Karpas-422 (cell line): ENCODE measurements at regions not wholly inside any gene's neighbourhood (a gene's known extent, or its start where the extent isn't known, plus 50 kb on each side); places are given as distances from the start of the nearest gene placed in this dataset.
"Not testable (repeated sequence)": the region's sequence is repeated elsewhere in the genome, so short reads cannot be mapped to it uniquely, and the experiment has no call there.

Source experiments
- DNase-seq: peaks from one replicate; pipeline ENCODE4 v3.0.0-alpha.2; 2015
- H2AFZ ChIP-seq: fragments of 200-600 bp; sonication (generic); 2 replicates; pipeline ENCODE4 v1.6.1; 2014; ENCODE audit warnings: antibody characterized with exemption, low read length, mixed read lengths
- H3K27ac ChIP-seq: fragments of 200-600 bp; sonication (generic); 2 replicates; pipeline ENCODE4 v1.5.1; 2014; ENCODE audit warnings: mild to moderate bottlenecking, low read length, moderate library complexity
- H3K27me3 ChIP-seq: fragments of 200-600 bp; sonication (generic); 2 replicates; pipeline ENCODE4 v1.6.1; 2014; ENCODE audit warnings: low read length, mixed read lengths
- H3K36me3 ChIP-seq: fragments of 200-600 bp; sonication (generic); 2 replicates; pipeline ENCODE4 v1.6.1; 2014; ENCODE audit warnings: low read length, mixed read lengths; ENCODE audit not compliant: insufficient read depth
- H3K4me1 ChIP-seq: fragments of 200-600 bp; sonication (generic); 2 replicates; pipeline ENCODE4 v1.6.1; 2014; ENCODE audit warnings: mild to moderate bottlenecking, low read length, mixed read lengths
- H3K4me2 ChIP-seq: fragments of 200-600 bp; sonication (generic); 2 replicates; pipeline ENCODE4 v1.6.1; 2014; ENCODE audit warnings: low read length, low read depth, mild to moderate bottlenecking; ENCODE audit not compliant: poor library complexity, severe bottlenecking
- H3K4me3 ChIP-seq: fragments of 200-600 bp; sonication (generic); 2 replicates; pipeline ENCODE4 v1.5.1; 2014; ENCODE audit warnings: mild to moderate bottlenecking, antibody characterized with exemption, low read length, mixed read lengths
- H3K79me2 ChIP-seq: fragments of 200-600 bp; sonication (generic); 2 replicates; pipeline ENCODE4 v1.6.1; 2014; ENCODE audit warnings: mild to moderate bottlenecking, low read length, mixed read lengths
- H3K9ac ChIP-seq: fragments of 200-600 bp; sonication (generic); 2 replicates; pipeline ENCODE4 v1.6.0; 2014; ENCODE audit warnings: low read length
- H3K9me2 ChIP-seq: fragments of 200-600 bp; sonication (generic), shearing (Covaris generic); replicated peaks from 2 replicates; pipeline ENCODE4 v1.6.0; 2014; ENCODE audit warnings: mild to moderate bottlenecking, low read length, moderate library complexity; ENCODE audit not compliant: insufficient read depth
- H3K9me3 ChIP-seq: fragments of 300-700, 200-600 bp; sonication (generic); 2 replicates; pipeline ENCODE4 v1.6.1; 2014; ENCODE audit warnings: low read length, mixed read lengths
- H4K20me1 ChIP-seq: fragments of 200-600 bp; sonication (generic); 2 replicates; pipeline ENCODE4 v1.6.1; 2014; ENCODE audit warnings: mild to moderate bottlenecking, antibody characterized with exemption, low read length, low read depth; ENCODE audit not compliant: insufficient read depth

DNA sequence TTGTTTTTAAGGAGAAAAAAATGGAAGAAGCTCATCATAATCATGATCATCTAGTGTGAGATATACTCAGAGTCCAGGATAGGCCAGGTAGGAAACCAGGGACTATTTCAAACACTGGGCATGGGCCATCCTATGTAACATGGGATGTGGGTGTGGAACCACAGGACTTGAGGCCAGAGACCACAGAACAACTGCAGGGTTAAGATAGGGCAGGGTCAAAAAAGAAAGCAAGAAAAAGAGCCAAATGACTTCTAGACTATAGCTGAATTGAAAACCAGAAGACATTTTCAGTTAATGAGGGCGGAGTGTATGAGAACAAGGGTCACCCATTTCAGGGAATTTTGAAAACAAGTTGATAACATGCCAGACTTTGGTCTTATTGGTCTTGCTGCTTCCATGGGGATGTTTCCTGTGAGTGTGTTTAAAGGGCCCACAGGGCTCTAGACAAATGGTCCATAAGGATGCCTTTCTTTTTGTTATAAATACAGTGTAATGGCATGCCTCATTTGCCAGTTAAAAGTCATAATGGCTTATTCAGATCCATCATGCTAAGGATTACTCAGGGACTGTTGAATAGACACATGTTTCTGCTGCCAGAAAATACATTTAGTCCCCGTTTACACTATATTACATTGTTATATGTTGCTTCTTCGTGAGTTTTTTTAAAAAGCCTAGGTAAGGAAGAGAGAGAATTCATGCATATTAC, 182.0 kb upstream of the C21orf91 start:
- H4K20me1 ChIP-seq: no peaks in the 10 kb centered on the region
- DNase-seq: no peak
- H3K36me3 ChIP-seq: no peaks in the 10 kb centered on the region
- H3K9ac ChIP-seq: no peak overlapping the region
- H3K27me3 ChIP-seq: no peaks in the 10 kb centered on the region
- no peaks in the 10 kb centered on the region for H3K4me1 ChIP-seq
- H3K4me2 ChIP-seq: no peak overlapping the region
- H3K4me3 ChIP-seq: no peak overlapping the region
- no peak overlapping the region for H3K27ac ChIP-seq
- H3K9me3 ChIP-seq: no peaks in the 10 kb centered on the region; the same call in none of the 2 replicates
- H3K9me2 ChIP-seq: no peaks in the 10 kb centered on the region
- no peaks in the 10 kb centered on the region for H3K79me2 ChIP-seq
- no peak overlapping the region for H2AFZ ChIP-seq

DNA sequence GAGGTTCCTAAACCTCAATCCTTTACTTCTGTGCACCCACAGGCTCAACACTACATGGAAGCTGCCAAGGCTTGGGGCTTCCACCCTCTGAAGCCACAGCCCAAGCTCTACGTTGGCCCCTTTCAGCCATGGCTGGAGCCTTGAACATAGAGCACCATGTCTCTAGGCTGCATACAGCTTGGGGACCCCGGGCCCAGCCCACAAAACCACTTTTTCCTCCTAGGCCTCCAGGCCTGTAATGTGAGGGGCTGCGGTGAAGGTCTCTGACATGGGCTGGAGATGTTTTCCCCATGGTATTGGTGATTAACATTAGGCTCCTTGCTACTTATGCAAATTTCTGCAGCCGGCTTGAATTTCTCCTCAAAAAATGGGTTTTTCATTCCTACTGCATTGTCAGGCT, 179.4 kb upstream of the C21orf91 start:
- not testable (repeated sequence) for H3K79me2 ChIP-seq, H3K27me3 ChIP-seq, H3K36me3 ChIP-seq, H2AFZ ChIP-seq, H3K4me1 ChIP-seq, H3K9ac ChIP-seq, H3K9me2 ChIP-seq, DNase-seq, H3K4me2 ChIP-seq, H4K20me1 ChIP-seq, H3K27ac ChIP-seq, H3K4me3 ChIP-seq
- H3K9me3 ChIP-seq: peaks cover 11% of the 10 kb centered on the region

DNA sequence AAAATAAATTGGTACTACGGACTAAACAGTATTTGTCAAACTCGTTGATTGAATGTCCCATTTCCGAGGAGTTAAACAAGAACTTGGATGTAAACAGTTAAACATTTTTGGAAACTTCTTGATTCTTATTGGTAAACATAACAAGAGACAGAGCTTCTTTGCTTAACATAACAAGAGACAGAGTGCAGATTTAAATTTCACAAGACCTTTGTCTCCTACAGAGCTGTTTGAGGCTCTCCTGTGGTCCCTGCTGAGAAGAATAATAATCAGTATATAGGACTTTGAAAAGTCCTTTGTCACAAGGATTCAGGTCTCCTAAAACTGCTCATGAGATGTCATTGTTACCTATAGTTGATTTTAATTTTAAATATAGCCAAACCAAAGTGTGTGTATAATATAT, 170.6 kb upstream of the C21orf91 start:
- Histone ChIP-seq H3K4me3 (no peak overlapping the region), H3K79me2 (no peaks in the 10 kb centered on the region), H3K4me1 (no peaks in the 10 kb centered on the region), H3K27ac (no peak overlapping the region), H4K20me1 (no peaks in the 10 kb centered on the region), H3K4me2 (no peak overlapping the region), H2AFZ (no peak overlapping the region), H3K36me3 (no peaks in the 10 kb centered on the region), H3K9me2 (no peaks in the 10 kb centered on the region), H3K27me3 (no peaks in the 10 kb centered on the region), H3K9me3 (peaks cover 19% of the 10 kb centered on the region), H3K9ac (no peak overlapping the region)
- no peak for DNase-seq

DNA sequence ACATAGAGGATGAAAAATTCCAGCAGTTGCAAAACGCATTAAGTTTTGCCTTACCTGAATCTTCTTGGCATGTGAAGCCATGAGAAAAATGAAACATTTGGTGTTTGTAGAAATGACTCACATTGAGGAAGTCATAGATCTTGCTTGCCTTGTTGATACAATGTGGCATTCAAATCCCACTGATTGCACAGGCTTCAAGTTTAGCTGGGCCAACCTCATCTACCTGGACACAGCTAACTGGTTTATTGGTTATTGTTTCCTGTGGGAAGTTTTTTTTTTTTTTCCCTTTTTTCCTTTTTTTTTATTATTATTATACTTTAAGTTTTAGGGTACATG, 168.9 kb upstream of the C21orf91 start:
- Histone ChIP-seq H3K4me2 (no peak overlapping the region), H3K27ac (no peak overlapping the region), H4K20me1 (no peaks in the 10 kb centered on the region), H3K9me2 (no peaks in the 10 kb centered on the region), H3K27me3 (no peaks in the 10 kb centered on the region), H3K4me3 (no peak overlapping the region), H3K36me3 (no peaks in the 10 kb centered on the region), H2AFZ (no peak overlapping the region), H3K9me3 (peaks cover 5% of the 10 kb centered on the region), H3K9ac (no peak overlapping the region), H3K4me1 (no peaks in the 10 kb centered on the region), H3K79me2 (no peaks in the 10 kb centered on the region)
- DNase-seq: no peak

DNA sequence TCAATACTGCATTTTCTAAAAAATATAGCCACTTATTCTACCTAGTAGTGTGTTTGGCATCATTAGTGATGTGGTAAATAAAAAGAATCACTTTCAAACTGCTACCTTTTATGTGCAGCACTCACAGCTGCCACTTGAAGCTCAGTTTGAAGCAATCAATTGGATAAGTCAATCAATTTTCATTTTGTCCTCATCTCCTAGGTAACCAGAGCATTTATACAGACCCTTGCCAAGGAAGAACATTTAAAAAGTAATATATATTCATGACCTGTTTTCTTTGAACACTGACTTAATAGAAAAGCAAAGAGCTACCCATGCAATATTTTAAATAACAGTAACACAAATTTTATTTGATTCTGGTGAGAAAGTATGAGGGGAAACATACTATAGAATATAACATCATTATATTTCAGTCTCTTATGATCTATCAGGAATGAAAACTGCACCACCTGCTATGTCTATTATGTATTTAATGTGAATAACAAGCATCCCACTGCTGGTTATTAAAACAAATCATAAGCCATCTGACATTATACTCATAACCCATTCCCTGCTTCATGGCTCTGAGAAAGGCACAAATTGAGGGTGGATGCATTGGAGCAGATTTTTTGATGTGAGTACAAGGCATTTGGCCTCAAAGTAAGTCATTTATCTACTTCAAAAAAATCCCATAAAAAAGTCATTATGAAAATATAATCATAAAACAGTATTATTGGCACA, 168.4 kb upstream of the C21orf91 start:
- H4K20me1 ChIP-seq: no peaks in the 10 kb centered on the region
- no peak for DNase-seq
- H3K9ac ChIP-seq: no peak overlapping the region
- H3K4me2 ChIP-seq: no peak overlapping the region
- H3K4me1 ChIP-seq: no peaks in the 10 kb centered on the region
- H3K36me3 ChIP-seq: no peaks in the 10 kb centered on the region
- H3K27me3 ChIP-seq: no peaks in the 10 kb centered on the region
- H3K9me2 ChIP-seq: no peaks in the 10 kb centered on the region
- H2AFZ ChIP-seq: no peak overlapping the region
- H3K27ac ChIP-seq: no peak overlapping the region
- H3K4me3 ChIP-seq: no peak overlapping the region
- no peaks in the 10 kb centered on the region for H3K79me2 ChIP-seq
- peaks cover 4% of the 10 kb centered on the region for H3K9me3 ChIP-seq

DNA sequence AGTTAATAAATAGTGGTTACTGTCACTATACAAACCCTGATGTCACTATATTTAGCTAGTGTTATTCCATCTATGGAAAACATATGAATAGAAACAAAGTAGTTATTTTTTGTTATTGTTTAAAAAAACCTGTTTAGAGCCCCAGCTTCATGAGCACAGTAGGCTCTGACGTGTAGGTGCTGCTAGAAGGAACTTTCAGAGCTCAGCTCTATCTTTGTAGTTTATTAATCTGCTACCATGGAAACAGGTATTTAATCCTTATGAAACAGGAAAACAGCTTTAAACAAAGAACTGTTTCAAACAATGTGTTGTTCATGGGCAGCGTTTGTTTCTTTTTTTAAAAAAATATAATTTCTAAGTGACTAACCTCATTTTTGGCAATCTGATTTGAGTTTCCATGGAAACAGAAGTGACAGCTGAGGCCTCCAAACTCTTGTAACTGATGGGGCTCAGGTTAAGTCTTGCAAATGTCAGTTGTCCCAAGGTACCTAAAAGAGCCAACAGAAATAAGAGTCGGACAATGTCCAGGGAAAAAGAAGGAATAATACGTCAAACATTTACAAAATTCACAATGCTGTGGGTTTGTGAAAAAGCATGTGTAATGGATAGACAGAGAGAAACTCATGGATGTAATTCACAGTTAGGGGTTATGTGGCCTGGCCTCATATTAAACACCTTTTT, 162.0 kb upstream of the C21orf91 start:
- Histone ChIP-seq H3K9me3 (no peaks in the 10 kb centered on the region; the same call in 1 of the 2 replicates), H3K4me1 (no peaks in the 10 kb centered on the region), H2AFZ (no peak overlapping the region), H3K4me2 (no peak overlapping the region), H3K4me3 (no peak overlapping the region), H3K79me2 (no peaks in the 10 kb centered on the region), H3K36me3 (no peaks in the 10 kb centered on the region), H3K27me3 (no peaks in the 10 kb centered on the region), H3K9me2 (no peaks in the 10 kb centered on the region), H3K27ac (no peak overlapping the region), H4K20me1 (no peaks in the 10 kb centered on the region), H3K9ac (no peak overlapping the region)
- no peak for DNase-seq

DNA sequence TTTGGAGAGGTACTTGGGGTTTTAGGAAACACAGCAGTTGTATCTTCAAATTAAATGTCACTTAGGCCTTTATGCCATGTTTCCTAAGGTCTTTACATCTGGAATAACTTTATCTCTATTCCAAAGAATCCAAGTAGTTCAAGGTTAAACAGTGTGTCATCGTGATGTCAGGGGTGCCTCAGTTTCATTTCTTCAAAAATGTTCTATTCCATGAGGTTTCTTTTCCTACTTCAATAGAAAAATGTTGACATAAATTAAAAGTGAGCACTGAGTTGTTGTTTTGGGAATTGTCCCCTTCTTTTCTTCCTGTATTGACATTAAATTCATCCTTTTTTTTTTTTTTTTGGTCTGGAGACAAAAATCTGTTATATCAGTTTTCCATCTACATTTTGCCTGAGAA, 160.6 kb upstream of the C21orf91 start:
- no peaks in the 10 kb centered on the region for H4K20me1 ChIP-seq
- no peak overlapping the region for H2AFZ ChIP-seq
- no peak overlapping the region for H3K4me3 ChIP-seq
- H3K4me1 ChIP-seq: no peaks in the 10 kb centered on the region
- H3K27ac ChIP-seq: no peak overlapping the region
- H3K9me3 ChIP-seq: no peaks in the 10 kb centered on the region; the same call in 1 of the 2 replicates
- no peaks in the 10 kb centered on the region for H3K79me2 ChIP-seq
- H3K9me2 ChIP-seq: no peaks in the 10 kb centered on the region
- DNase-seq: no peak
- no peak overlapping the region for H3K9ac ChIP-seq
- H3K36me3 ChIP-seq: no peaks in the 10 kb centered on the region
- no peak overlapping the region for H3K4me2 ChIP-seq
- no peaks in the 10 kb centered on the region for H3K27me3 ChIP-seq

DNA sequence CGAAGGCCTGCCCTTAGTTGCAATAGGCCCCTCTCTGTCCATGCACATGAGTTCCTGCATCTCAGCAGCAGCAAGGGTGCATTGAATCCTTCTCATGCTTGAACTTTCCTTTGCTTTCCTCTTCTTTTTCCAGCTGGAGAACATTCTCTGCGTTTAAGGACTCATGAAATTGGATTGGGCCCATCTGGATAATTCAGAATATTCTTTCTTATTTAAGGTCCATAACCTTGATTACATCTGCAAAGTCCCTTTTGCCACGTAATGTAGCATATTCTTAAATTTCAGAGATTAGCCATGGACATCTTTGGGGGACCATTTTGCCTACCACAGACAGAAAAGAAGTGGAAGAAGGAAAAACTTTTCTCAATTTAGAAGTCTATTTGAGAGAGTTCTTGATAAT, 159.7 kb upstream of the C21orf91 start:
- no peaks in the 10 kb centered on the region for H3K79me2 ChIP-seq
- H3K9me2 ChIP-seq: no peaks in the 10 kb centered on the region
- no peak overlapping the region for H2AFZ ChIP-seq
- DNase-seq: no peak
- no peak overlapping the region for H3K27ac ChIP-seq
- no peak overlapping the region for H3K9ac ChIP-seq
- no peak overlapping the region for H3K4me3 ChIP-seq
- H3K9me3 ChIP-seq: no peaks in the 10 kb centered on the region; the same call in 1 of the 2 replicates
- no peaks in the 10 kb centered on the region for H3K27me3 ChIP-seq
- H3K4me2 ChIP-seq: no peak overlapping the region
- H3K36me3 ChIP-seq: no peaks in the 10 kb centered on the region
- no peaks in the 10 kb centered on the region for H3K4me1 ChIP-seq
- H4K20me1 ChIP-seq: no peaks in the 10 kb centered on the region
